H1 (cell line): ENCODE measurements at regions not wholly inside any gene's neighbourhood (a gene's known extent, or its start where the extent isn't known, plus 50 kb on each side); places are given as distances from the start of the nearest gene placed in this dataset.

ENCODE experiments used
- CTCF ChIA-PET: fragments of 300-600 bp; sonication (Branson Sonifier 250); formaldehyde crosslinking; loops from one replicate; lab custom pipeline; 2021; ENCODE audit not compliant: partially characterized antibody; lab: Charles Lee
- POLR2A ChIA-PET: fragments of 300-600 bp; sonication (Branson Sonifier 250); formaldehyde crosslinking; loops from one replicate; lab custom pipeline; 2021; ENCODE audit warnings: inconsistent platforms; ENCODE audit not compliant: partially characterized antibody; lab: Charles Lee
- DNase-seq, 2 experiments: peaks; one replicate each; pipeline versions ENCODE4 v3.0.0 to v3.0.0-alpha.2; 2010 to 2022; ENCODE audit warnings: low spot score in 2 of 2, low read depth in 1 of 2, mixed read lengths in 1 of 2
- FAIRE-seq: peaks from 2 replicates; lab custom pipeline; 2011; peaks lifted over from hg19 to GRCh38; lab: Jason Lieb, UNC
- H2AFZ ChIP-seq: 2 replicates; pipeline ENCODE4 v1.8.1; 2012; ENCODE audit warnings: low read length, inconsistent platforms
- H2AK5ac ChIP-seq: 2 replicates; pipeline ENCODE4 v1.6.1; 2013; ENCODE audit warnings: low read depth, low read length
- H2BK120ac ChIP-seq: replicated peaks from 2 replicates; pipeline ENCODE3; 2013; ENCODE audit warnings: low read depth, low read length, inconsistent platforms
- H2BK12ac ChIP-seq: 2 replicates; pipeline ENCODE4 v1.6.1; 2013; ENCODE audit warnings: low read depth, low read length
- H2BK15ac ChIP-seq: 2 replicates; pipeline ENCODE4 v1.6.1; 2013; ENCODE audit warnings: low read length
- H2BK20ac ChIP-seq: 2 replicates; pipeline ENCODE4 v1.6.1; 2013; ENCODE audit warnings: low read length
- H2BK5ac ChIP-seq: 2 replicates; pipeline ENCODE4 v1.6.1; 2013; ENCODE audit warnings: low read depth, low read length
- H3K14ac ChIP-seq: 2 replicates; pipeline ENCODE4 v1.6.1; 2013; ENCODE audit warnings: inconsistent platforms; ENCODE audit not compliant: insufficient read length
- H3K18ac ChIP-seq: 2 replicates; pipeline ENCODE4 v1.6.1; 2013; ENCODE audit warnings: low read length; ENCODE audit errors: extremely low read depth
- H3K23ac ChIP-seq: 2 replicates; pipeline ENCODE4 v1.6.1; 2013; ENCODE audit warnings: inconsistent platforms; ENCODE audit not compliant: insufficient read length
- H3K23me2 ChIP-seq: 2 replicates; pipeline ENCODE4 v1.6.1; 2013; ENCODE audit warnings: low read depth, low read length
- H3K27ac ChIP-seq: 2 replicates; pipeline ENCODE4 v1.6.1; 2011; ENCODE audit warnings: low read depth, low read length, inconsistent platforms
- H3K27me3 ChIP-seq, 4 experiments: replicated peaks in 1 of 4; 1 replicate in 1 of 4; 2 replicates in 3 of 4; pipeline versions ENCODE4 v1.6.1 to v1.8.1; 2011 to 2013; ENCODE audit warnings: low read length in 3 of 4, mild to moderate bottlenecking in 3 of 4, inconsistent platforms in 2 of 4, mixed read lengths in 2 of 4, moderate library complexity in 1 of 4; ENCODE audit not compliant: control insufficient read depth in 3 of 4, insufficient read depth in 3 of 4; ENCODE audit errors: extremely low read depth in 1 of 4
- H3K36me3 ChIP-seq, 4 experiments: 2 replicates each; pipeline versions ENCODE4 v1.6.1 to v1.8.1; 2011 to 2013; ENCODE audit warnings: mild to moderate bottlenecking in 4 of 4, low read length in 3 of 4, moderate library complexity in 2 of 4, control low read depth in 1 of 4, inconsistent platforms in 1 of 4; ENCODE audit not compliant: insufficient read depth in 4 of 4, control insufficient read depth in 2 of 4
- H3K4ac ChIP-seq: replicated peaks from 2 replicates; pipeline ENCODE3; 2013; ENCODE audit warnings: low read length, low read depth, mixed read lengths, inconsistent platforms; ENCODE audit not compliant: insufficient read length
- H3K4me1 ChIP-seq, 4 experiments: replicated peaks in 1 of 4; 1 replicate in 1 of 4; 2 replicates in 3 of 4; pipeline versions ENCODE4 v1.6.1 to v1.8.1; 2011 to 2013; ENCODE audit warnings: low read length in 3 of 4, inconsistent platforms in 2 of 4, mixed read lengths in 1 of 4; ENCODE audit not compliant: insufficient read depth in 4 of 4, control insufficient read depth in 3 of 4
- H3K4me2 ChIP-seq, 2 experiments: 2 replicates each; pipeline versions ENCODE4 v1.6.1 to v1.8.1; 2011 to 2013; ENCODE audit warnings: low read depth in 2 of 2, low read length in 2 of 2, control low read depth in 1 of 2, inconsistent platforms in 1 of 2, mild to moderate bottlenecking in 1 of 2; ENCODE audit not compliant: insufficient read depth in 1 of 2
- H3K4me3 ChIP-seq, 4 experiments: fragments of 200-600, 300-600 bp in 1 of 4; sonication (generic), shearing (Covaris generic), sonication (Bioruptor Twin) in 1 of 4; 2 replicates each; pipeline versions ENCODE4 v1.5.1 to v1.8.1; 2011 to 2016; ENCODE audit warnings: low read length in 4 of 4, low read depth in 3 of 4, control low read depth in 2 of 4, inconsistent platforms in 2 of 4, mild to moderate bottlenecking in 2 of 4, mixed read lengths in 1 of 4, moderate library complexity in 1 of 4; ENCODE audit not compliant: insufficient read depth in 2 of 4; ENCODE audit errors: extremely low read depth in 1 of 4
- H3K56ac ChIP-seq: replicated peaks from 2 replicates; pipeline ENCODE3; 2013; ENCODE audit warnings: low read depth, mild to moderate bottlenecking, mixed read lengths, low read length, inconsistent platforms; ENCODE audit not compliant: insufficient read length
- H3K79me1 ChIP-seq: 2 replicates; pipeline ENCODE4 v1.6.1; 2013; ENCODE audit warnings: low read depth, low read length, control low read depth
- H3K79me2 ChIP-seq, 2 experiments: 2 replicates each; pipeline versions ENCODE4 v1.6.1 to v1.8.1; 2012 to 2013; ENCODE audit warnings: low read length in 2 of 2, mild to moderate bottlenecking in 2 of 2, inconsistent platforms in 1 of 2; ENCODE audit not compliant: insufficient read depth in 2 of 2, control insufficient read depth in 1 of 2
- H3K9ac ChIP-seq, 4 experiments: replicated peaks in 1 of 4; 1 replicate in 1 of 4; 2 replicates in 3 of 4; pipeline versions ENCODE4 v1.6.1 to v1.8.1; 2011 to 2013; ENCODE audit warnings: low read depth in 3 of 4, low read length in 3 of 4, control low read depth in 2 of 4, mild to moderate bottlenecking in 2 of 4, moderate library complexity in 2 of 4, inconsistent platforms in 1 of 4; ENCODE audit errors: extremely low read depth in 1 of 4
- H3K9me3 ChIP-seq, 2 experiments: 2 replicates each; pipeline versions ENCODE4 v1.6.1 to v1.8.1; 2012 to 2013; ENCODE audit warnings: mild to moderate bottlenecking in 2 of 2, moderate library complexity in 2 of 2, control low read depth in 1 of 2, inconsistent platforms in 1 of 2, low read depth in 1 of 2, low read length in 1 of 2, mixed read lengths in 1 of 2; ENCODE audit not compliant: insufficient read depth in 2 of 2
- H4K20me1 ChIP-seq, 2 experiments: replicated peaks in 1 of 2; 2 replicates each; pipeline versions ENCODE3 to v1.8.1; 2011 to 2013; ENCODE audit warnings: inconsistent platforms in 2 of 2, low read length in 2 of 2, mild to moderate bottlenecking in 1 of 2; ENCODE audit not compliant: insufficient read depth in 2 of 2, control insufficient read depth in 1 of 2
- H4K5ac ChIP-seq: 2 replicates; pipeline ENCODE4 v1.6.1; 2013; ENCODE audit warnings: low read length, low read depth, mixed read lengths, inconsistent platforms; ENCODE audit not compliant: insufficient read length
- H4K8ac ChIP-seq: 2 replicates; pipeline ENCODE4 v1.8.0; 2013; ENCODE audit warnings: mild to moderate bottlenecking, moderate library complexity, low read length, inconsistent platforms; ENCODE audit not compliant: insufficient read depth; ENCODE audit errors: extremely low read depth
- H4K91ac ChIP-seq: replicated peaks from 2 replicates; pipeline ENCODE3; 2013; ENCODE audit warnings: low read length, mixed read lengths, inconsistent platforms; ENCODE audit not compliant: insufficient read length
- CBX8 ChIP-seq: fragments of 300-800, 300-1000 bp; sonication (generic); IDR thresholded peaks from 2 replicates; pipeline ENCODE4 v1.7.1; 2016; ENCODE audit warnings: low read depth, low read length, borderline replicate concordance
- JUN ChIP-seq: IDR thresholded peaks from 2 replicates; pipeline ENCODE4 v1.6.1; 2011; ENCODE audit warnings: low read depth, mild to moderate bottlenecking, improper control_type of control experiment, low read length
- MAFK ChIP-seq: IDR thresholded peaks from 2 replicates; pipeline ENCODE4 v1.6.1; 2012; ENCODE audit warnings: low read depth, mild to moderate bottlenecking, improper control_type of control experiment, low read length
- PHF8 ChIP-seq: fragments of 200-600 bp; sonication (generic); conservative IDR thresholded peaks from 2 replicates; pipeline ENCODE4 v1.7.1; 2012; ENCODE audit warnings: low read depth, mild to moderate bottlenecking, inconsistent platforms, low read length, moderate library complexity
- SP2 ChIP-seq: IDR thresholded peaks from 2 replicates; pipeline ENCODE4 v1.6.1; 2012; ENCODE audit warnings: mild to moderate bottlenecking, low read length, inconsistent platforms
- SP4 ChIP-seq: IDR thresholded peaks from 2 replicates; pipeline ENCODE4 v1.6.1; 2012; ENCODE audit warnings: low read length, inconsistent platforms
- TAF1 ChIP-seq: IDR thresholded peaks from 2 replicates; pipeline ENCODE4 v1.6.1; 2011; ENCODE audit warnings: mild to moderate bottlenecking, low read depth, low read length
- WGBS, 2 experiments: shearing (Covaris generic) in 1 of 2; methylation state at CpG; one replicate each; pipeline versions ENCODE4 v1.1.6 to v1.1.7; 2013 to 2015; ENCODE audit warnings: low lambda C conversion rate in 2 of 2, mixed read lengths in 2 of 2, inconsistent platforms in 1 of 2, low coverage in 1 of 2, missing lambda C conversion rate in 1 of 2; ENCODE audit not compliant: insufficient replicate concordance in 2 of 2, insufficient coverage in 1 of 2, insufficient read length in 1 of 2; ENCODE audit errors: extremely low coverage in 1 of 2, missing lambda C conversion rate in 1 of 2; 5-methylcytosine and 5-hydroxymethylcytosine counted together
- TF ChIP-seq, protein P1 (sequence below): IDR thresholded peaks from 2 replicates; pipeline ENCODE4 v1.6.1; 2012; ENCODE audit warnings: inconsistent platforms

- Histone ChIP-seq H2BK20ac (peak overlapping the region; percentile 24; the same call in 1 of the 2 replicates), H3K23ac (no peak overlapping the region), H3K56ac (no peak overlapping the region), H4K8ac (no peak overlapping the region), H2AK5ac (no peak overlapping the region), H2AFZ (no peak overlapping the region), H3K4me3 (no peak overlapping the region), H3K23me2 (no peaks in the 10 kb centered on the region), H2BK5ac (peak overlapping the region; percentile 58; the same call in 1 of the 2 replicates), H2BK12ac (0 out of 2 replicates have a peak overlapping the region, but pooled peaks have one; percentile 78), H4K91ac (peak overlapping the region; percentile 85), H3K27ac (no peak overlapping the region), H3K4ac (no peak overlapping the region), H2BK120ac (no peak overlapping the region), H3K36me3 (no peaks in the 10 kb centered on the region), H3K9me3 (0 out of 4 replicates have a peak, but pooled peaks cover 0 to 2% of the 10 kb centered on the region in 2 experiments), H3K14ac (no peak overlapping the region), H3K79me2 (no peaks in the 10 kb centered on the region), H3K79me1 (no peaks in the 10 kb centered on the region), H4K20me1 (no peaks in the 10 kb centered on the region), H2BK15ac (no peak overlapping the region), H3K4me2 (no peak overlapping the region), H3K27me3 (no peaks in the 10 kb centered on the region), H4K5ac (no peak overlapping the region), H3K9ac (no peak overlapping the region), H3K4me1 (peaks cover 0 to 12% (median 6%) of the 10 kb centered on the region in 4 experiments; a peak in 5 of 7 replicates), H3K18ac (no peak overlapping the region)
- 74% methylated on average over 4 of the region's 4 CpGs; no CpG with 5 or more reads in 1 of the 2 experiments for WGBS, 2 experiments
- CTCF ChIA-PET = interaction anchor here (0.6 to 1.7 kb wide), 5 partner anchors 8 to 70 kb away, joined by 3 to 4 read pairs (median 3); no protein-coding TSS in a partner anchor
- FAIRE-seq (no peak), DNase-seq (no peak)
- POLR2A ChIA-PET = interaction anchor here (1.2 to 1.8 kb wide), 6 partner anchors 9 to 86 kb away, joined by 3 to 7 read pairs (median 4); partner anchors contain the start of gene KIF5B
- TF ChIP-seq TAF1 (no peak), JUN (no peak), CBX8 (no peak), SP2 (no peak), PHF8 (no peak), MAFK (no peak), SP4 (no peak)
- TF ChIP-seq, protein P1, sequence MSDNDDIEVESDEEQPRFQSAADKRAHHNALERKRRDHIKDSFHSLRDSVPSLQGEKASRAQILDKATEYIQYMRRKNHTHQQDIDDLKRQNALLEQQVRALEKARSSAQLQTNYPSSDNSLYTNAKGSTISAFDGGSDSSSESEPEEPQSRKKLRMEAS = no peak
Observed at GRCh38 chr10:32140403-32140802, 84.2 kb upstream of the KIF5B start.
